NOMO-1 treated with dmso at 0.1 percent for 144 hours (cell line): ENCODE measurements at regions not wholly inside any gene's neighbourhood (a gene's known extent, or its start where the extent isn't known, plus 50 kb on each side); places are given as distances from the start of the nearest gene placed in this dataset.
"Not testable (repeated sequence)": the region's sequence is repeated elsewhere in the genome, so short reads cannot be mapped to it uniquely, and the experiment has no call there.

ENCODE experiments used
- DNase-seq: peaks from one replicate; lab custom pipeline; 2025; ENCODE audit not compliant: unreplicated experiment; lab: John Stamatoyannopoulos, UW

GRCh38 chr4:189630913-189631567 lies 309.6 kb upstream of the FRG1 start:
- not testable (repeated sequence) for DNase-seq

GRCh38 chr4:189631568-189631916 lies 309.1 kb upstream of the FRG1 start:
- DNase-seq: not testable (repeated sequence)

GRCh38 chr4:189650436-189650835 lies 290.2 kb upstream of the FRG1 start:
- DNase-seq: not testable (repeated sequence)

- DNase-seq: not testable (repeated sequence)
These were observed 287.5 kb upstream of the FRG1 start for GRCh38 chr4:189653130-189653653.

- not testable (repeated sequence) for DNase-seq
These were observed 286.7 kb upstream of the FRG1 start for GRCh38 chr4:189653983-189654382.

- DNase-seq: not testable (repeated sequence)
These were observed 286.3 kb upstream of the FRG1 start for GRCh38 chr4:189654396-189654795.

- DNase-seq: not testable (repeated sequence)
These were observed 284.9 kb upstream of the FRG1 start for GRCh38 chr4:189655817-189656216.

GRCh38 chr4:189656641-189657040 lies 284.0 kb upstream of the FRG1 start:
- DNase-seq: no peak

- not testable (repeated sequence) for DNase-seq
These were observed 282.4 kb upstream of the FRG1 start for GRCh38 chr4:189658259-189658658.

GRCh38 chr4:189658831-189659230 lies 281.8 kb upstream of the FRG1 start:
- not testable (repeated sequence) for DNase-seq

- no peak for DNase-seq
These were observed 281.4 kb upstream of the FRG1 start for GRCh38 chr4:189659287-189659686.

GRCh38 chr4:189660722-189661360 lies 279.8 kb upstream of the FRG1 start:
- DNase-seq: no peak

- no peak for DNase-seq
These were observed 275.9 kb upstream of the FRG1 start for GRCh38 chr4:189664693-189665250.

- not testable (repeated sequence) for DNase-seq
These were observed 274.9 kb upstream of the FRG1 start for GRCh38 chr4:189665712-189666305.

- not testable (repeated sequence) for DNase-seq
These were observed 273.3 kb upstream of the FRG1 start for GRCh38 chr4:189667386-189667785.

GRCh38 chr4:189697675-189698245 lies 242.9 kb upstream of the FRG1 start:
- not testable (repeated sequence) for DNase-seq

- not testable (repeated sequence) for DNase-seq
These were observed 237.7 kb upstream of the FRG1 start for GRCh38 chr4:189703000-189703399.

- not testable (repeated sequence) for DNase-seq
These were observed 233.9 kb upstream of the FRG1 start for GRCh38 chr4:189706821-189707220.

- not testable (repeated sequence) for DNase-seq
These were observed 233.4 kb upstream of the FRG1 start for GRCh38 chr4:189707227-189707626.

GRCh38 chr4:189711956-189712355 lies 228.7 kb upstream of the FRG1 start:
- DNase-seq: not testable (repeated sequence)
